ENCODE measurements at regions not wholly inside any gene's neighbourhood (a gene's known extent, or its start where the extent isn't known, plus 50 kb on each side); places are given as distances from the start of the nearest gene placed in this dataset.

- TF ChIP-seq CTCF (conservative IDR thresholded peaks at IDR 0.05; ENCODE audit: low read depth, low read length), result no peak
- TF ChIP-seq POLR2A (IDR thresholded peaks at IDR 0.05; ENCODE audit: low read depth, low read length), result no peak
- TF ChIP-seq USF2 (IDR thresholded peaks at IDR 0.05; ENCODE audit: low read depth, low read length), result no peak
- no peak for TF ChIP-seq NFE2L2 (IDR thresholded peaks at IDR 0.05; ENCODE audit: low read depth, low read length)
- no peak for TF ChIP-seq RAD21 (IDR thresholded peaks at IDR 0.05; ENCODE audit: low read length)
- no peak for TF ChIP-seq FOS (IDR thresholded peaks at IDR 0.05; ENCODE audit: low read depth, low read length)
- no peak for TF ChIP-seq RFX5 (IDR thresholded peaks at IDR 0.05; ENCODE audit: low read depth, low read length)
- TF ChIP-seq SMC3 (IDR thresholded peaks at IDR 0.05; ENCODE audit: low read depth, low read length), result no peak
Observed at GRCh38 chr4:63728480-63729177, 680.6 kb downstream of the TECRL start.

Measured in IMR-90 (cell line).